GM12891 (cell line): ENCODE measurements at regions not wholly inside any gene's neighbourhood (a gene's known extent, or its start where the extent isn't known, plus 50 kb on each side); places are given as distances from the start of the nearest gene placed in this dataset.

Source experiments
- DNase-seq: peaks from one replicate; pipeline ENCODE4 v3.0.0; 2011; ENCODE audit warnings: low spot score; ENCODE audit not compliant: insufficient read length
- FAIRE-seq: peaks from 2 replicates; lab custom pipeline; 2011; peaks lifted over from hg19 to GRCh38; lab: Jason Lieb, UNC
- PAX5 ChIP-seq: IDR thresholded peaks from 2 replicates; pipeline ENCODE4 v1.6.1; 2011; ENCODE audit warnings: low read length, moderate library complexity, mild to moderate bottlenecking; ENCODE audit not compliant: insufficient read depth, severe bottlenecking
- POLR2A ChIP-seq: IDR thresholded peaks from 2 replicates; pipeline ENCODE4 v1.6.1; 2011; ENCODE audit warnings: low read depth, low read length, control low read depth
- POLR2AphosphoS5 ChIP-seq: IDR thresholded peaks from 2 replicates; pipeline ENCODE4 v1.6.1; 2011; ENCODE audit warnings: low read depth, low read length, control low read depth
- POU2F2 ChIP-seq: IDR thresholded peaks from 2 replicates; pipeline ENCODE4 v1.6.1; 2011; ENCODE audit warnings: low read depth, mild to moderate bottlenecking, control low read depth, low read length, moderate library complexity
- SPI1 ChIP-seq: IDR thresholded peaks from 2 replicates; pipeline ENCODE4 v1.6.1; 2011; ENCODE audit warnings: low read depth, low read length, control low read depth
- TAF1 ChIP-seq: IDR thresholded peaks from 2 replicates; pipeline ENCODE4 v1.6.1; 2011; ENCODE audit warnings: low read depth, low read length, control low read depth

GRCh38 chr5:104178066-104178465 is 615.5 kb upstream of the NUDT12 start:
- FAIRE-seq (no peak), DNase-seq (no peak)

DNA sequence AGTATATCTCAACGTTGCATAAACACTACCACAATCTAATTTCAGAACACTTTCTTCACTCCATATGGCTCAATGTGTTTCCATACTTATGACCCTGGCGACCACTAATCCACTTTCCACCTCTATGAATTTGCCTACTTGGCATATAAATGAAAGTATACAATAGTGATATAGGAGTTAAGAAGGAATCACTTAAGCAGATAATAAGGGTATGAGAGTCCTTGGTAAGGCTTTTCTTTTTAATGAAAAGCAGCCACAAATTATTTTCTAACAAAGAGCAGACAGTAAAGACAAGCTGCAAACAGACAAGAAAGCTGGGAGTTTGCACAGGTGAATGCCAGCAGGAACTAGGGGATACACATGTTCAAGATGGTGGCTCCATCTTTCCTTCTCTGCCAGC is 615.1 kb upstream of the NUDT12 start:
- FAIRE-seq (no peak), DNase-seq (no peak)
- TF ChIP-seq PAX5 (no peak), TAF1 (no peak), POLR2AphosphoS5 (no peak), SPI1 (no peak), POU2F2 (no peak), POLR2A (no peak)

More at GRCh38 chr5:104178066-104178465, 615.5 kb upstream of the NUDT12 start:
- TF ChIP-seq POLR2A (no peak), POU2F2 (no peak), TAF1 (no peak), POLR2AphosphoS5 (no peak), SPI1 (no peak), PAX5 (no peak)

DNA sequence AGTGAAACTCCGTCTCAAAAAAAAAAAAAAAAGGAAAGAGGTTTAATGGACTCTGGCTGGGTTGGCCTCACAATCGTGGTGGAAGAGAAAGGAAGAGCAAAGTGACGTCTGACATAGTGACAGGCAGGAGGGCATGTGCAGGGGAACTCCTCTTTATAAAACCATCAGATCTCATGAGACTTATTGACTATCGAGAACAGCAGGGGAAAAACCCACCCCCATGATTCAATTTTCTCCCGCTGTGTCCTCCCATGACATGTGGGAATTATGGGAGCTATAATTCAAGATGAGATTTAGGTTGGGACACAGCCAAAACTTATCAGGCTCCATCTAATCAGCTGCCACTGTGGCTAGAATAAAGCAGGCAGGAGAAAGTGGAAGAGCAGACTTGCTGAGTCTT is 610.4 kb upstream of the NUDT12 start:
- DNase-seq (no peak), FAIRE-seq (no peak)
- TF ChIP-seq POLR2AphosphoS5: no peak
- no peak for TF ChIP-seq PAX5
- no peak for TF ChIP-seq SPI1
- TF ChIP-seq POU2F2: no peak
- TF ChIP-seq TAF1: no peak
- no peak for TF ChIP-seq POLR2A

GRCh38 chr5:104171958-104172690 is 609.5 kb upstream of the NUDT12 start:
- no peak for FAIRE-seq
- no peak for DNase-seq
- TF ChIP-seq POLR2AphosphoS5 (no peak), POU2F2 (no peak), POLR2A (no peak), SPI1 (no peak), TAF1 (no peak), PAX5 (no peak)

DNA sequence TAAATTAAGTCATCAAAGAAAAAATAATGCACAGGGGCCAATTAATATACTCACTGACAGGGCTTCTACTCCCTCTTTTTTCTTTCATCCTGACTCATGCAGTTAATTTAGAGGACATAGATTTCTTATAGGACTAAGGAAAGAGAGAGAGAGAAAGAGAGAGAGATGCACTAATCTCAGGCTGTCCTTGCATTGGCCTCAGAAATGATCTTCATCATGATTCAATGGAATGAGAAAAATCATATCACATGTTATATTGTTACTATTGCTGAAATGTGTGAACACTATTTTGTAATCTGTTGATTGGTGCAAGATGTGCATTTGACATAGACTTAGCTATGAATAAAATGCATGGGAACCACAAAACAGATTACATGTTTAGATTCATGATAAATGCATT is 608.3 kb upstream of the NUDT12 start:
- no peak for TF ChIP-seq POLR2AphosphoS5
- no peak for TF ChIP-seq SPI1

GRCh38 chr5:104146652-104147051 is 584.1 kb upstream of the NUDT12 start:
- FAIRE-seq (no peak), DNase-seq (no peak)
- TF ChIP-seq TAF1 (no peak), POU2F2 (no peak), POLR2A (no peak), SPI1 (no peak), PAX5 (no peak), POLR2AphosphoS5 (no peak)

More for the DNA sequence above, 608.3 kb upstream of the NUDT12 start:
- DNase-seq (no peak), FAIRE-seq (no peak)

GRCh38 chr5:104139840-104140239 is 577.3 kb upstream of the NUDT12 start:
- TF ChIP-seq POLR2AphosphoS5: no peak
- TF ChIP-seq PAX5: no peak
- TF ChIP-seq POU2F2: no peak
- TF ChIP-seq SPI1: no peak
- TF ChIP-seq POLR2A: no peak
- DNase-seq (no peak), FAIRE-seq (no peak)

GRCh38 chr5:104130320-104130719 is 567.7 kb upstream of the NUDT12 start:
- FAIRE-seq (no peak), DNase-seq (no peak)
- no peak for TF ChIP-seq SPI1
- TF ChIP-seq PAX5: no peak
- TF ChIP-seq POLR2A: no peak

DNA sequence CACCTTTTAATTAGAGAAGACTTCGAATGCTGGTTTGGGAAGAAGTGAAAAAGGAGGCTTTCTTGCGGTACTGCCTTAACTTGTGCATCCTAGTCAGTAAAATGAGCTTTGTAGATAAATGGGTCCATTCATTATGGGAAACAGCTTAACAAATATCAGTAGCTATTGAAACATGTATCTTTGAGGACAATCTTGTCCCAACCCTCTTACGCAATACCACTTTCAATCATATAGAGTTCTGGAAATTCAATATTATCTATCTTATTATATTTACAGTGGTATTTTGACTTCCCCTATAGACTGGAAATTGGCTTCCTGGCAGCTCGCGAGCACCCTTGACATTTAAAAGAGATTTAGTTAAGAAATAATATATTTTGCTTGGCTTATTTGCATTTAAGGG is 565.8 kb upstream of the NUDT12 start:
- TF ChIP-seq POLR2AphosphoS5: no peak
- no peak for TF ChIP-seq TAF1
- no peak for TF ChIP-seq POU2F2
- TF ChIP-seq SPI1: no peak
- DNase-seq: no peak
- FAIRE-seq: no peak

- no peak for FAIRE-seq
- DNase-seq: no peak
- TF ChIP-seq TAF1 (no peak), SPI1 (no peak), POU2F2 (no peak), POLR2A (no peak), PAX5 (no peak), POLR2AphosphoS5 (no peak)
Observed at GRCh38 chr5:104126980-104127379, 564.4 kb upstream of the NUDT12 start.
